ENCODE measurements at regions not wholly inside any gene's neighbourhood (a gene's known extent, or its start where the extent isn't known, plus 50 kb on each side); places are given as distances from the start of the nearest gene placed in this dataset.

DNA sequence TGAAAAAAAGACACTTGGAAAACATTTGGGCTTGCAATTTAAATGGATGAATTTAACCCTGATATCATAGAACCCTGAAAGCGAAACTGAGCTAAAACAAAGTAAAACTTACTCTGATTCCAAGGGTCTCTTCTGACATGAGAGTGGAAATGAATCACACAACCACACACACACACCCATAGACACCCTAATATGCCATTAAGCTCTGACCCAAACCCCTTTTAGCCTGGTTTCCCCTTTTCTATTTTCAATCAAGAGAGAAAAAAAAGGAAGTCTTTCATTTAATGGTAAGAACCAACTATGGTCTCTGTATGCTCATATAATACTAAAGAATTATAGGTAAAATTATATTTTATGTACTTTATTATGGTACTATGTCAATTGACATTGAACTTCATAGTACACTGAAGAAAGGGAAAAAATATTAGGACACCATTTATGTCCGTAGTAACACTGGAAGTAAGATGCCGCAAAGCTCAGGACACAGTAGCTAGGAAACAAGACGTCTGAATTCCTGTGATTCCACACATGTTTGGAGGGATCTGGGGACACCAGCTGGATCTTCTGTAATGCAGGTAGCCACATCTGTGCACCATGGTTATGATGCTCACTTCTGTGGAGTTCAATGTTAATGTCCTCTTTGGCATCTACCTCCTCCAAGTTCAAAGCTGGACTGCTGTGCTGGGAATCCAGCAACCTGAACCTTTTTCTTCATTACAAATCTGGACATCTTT is 95.8 kb downstream of the PCSK1 start:
- TF ChIP-seq, protein P1, sequence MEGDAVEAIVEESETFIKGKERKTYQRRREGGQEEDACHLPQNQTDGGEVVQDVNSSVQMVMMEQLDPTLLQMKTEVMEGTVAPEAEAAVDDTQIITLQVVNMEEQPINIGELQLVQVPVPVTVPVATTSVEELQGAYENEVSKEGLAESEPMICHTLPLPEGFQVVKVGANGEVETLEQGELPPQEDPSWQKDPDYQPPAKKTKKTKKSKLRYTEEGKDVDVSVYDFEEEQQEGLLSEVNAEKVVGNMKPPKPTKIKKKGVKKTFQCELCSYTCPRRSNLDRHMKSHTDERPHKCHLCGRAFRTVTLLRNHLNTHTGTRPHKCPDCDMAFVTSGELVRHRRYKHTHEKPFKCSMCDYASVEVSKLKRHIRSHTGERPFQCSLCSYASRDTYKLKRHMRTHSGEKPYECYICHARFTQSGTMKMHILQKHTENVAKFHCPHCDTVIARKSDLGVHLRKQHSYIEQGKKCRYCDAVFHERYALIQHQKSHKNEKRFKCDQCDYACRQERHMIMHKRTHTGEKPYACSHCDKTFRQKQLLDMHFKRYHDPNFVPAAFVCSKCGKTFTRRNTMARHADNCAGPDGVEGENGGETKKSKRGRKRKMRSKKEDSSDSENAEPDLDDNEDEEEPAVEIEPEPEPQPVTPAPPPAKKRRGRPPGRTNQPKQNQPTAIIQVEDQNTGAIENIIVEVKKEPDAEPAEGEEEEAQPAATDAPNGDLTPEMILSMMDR (IDR thresholded peaks at IDR 0.05) = no peak
- TF ChIP-seq POLR2A (IDR thresholded peaks at IDR 0.05) (no peak), EP300 (IDR thresholded peaks at IDR 0.05) (no peak)

Data from tibial nerve (tissue), 4 donors.